Gastroesophageal sphincter (tissue), 4 donors: ENCODE measurements at regions not wholly inside any gene's neighbourhood (a gene's known extent, or its start where the extent isn't known, plus 50 kb on each side); places are given as distances from the start of the nearest gene placed in this dataset.

Source experiments
- ATAC-seq: fragments of 150-250 bp; one replicate; pipeline ENCODE4 v1.9.1; 2016; ENCODE audit warnings: mild to moderate bottlenecking, moderate library complexity
- H3K27ac ChIP-seq, 4 donors: fragments of 200-600 bp; sonication (generic) in 3 of 4; 1 replicate in 3 of 4; 2 replicates in 1 of 4; pipeline ENCODE4 v1.5.1; 2016 to 2019
- H3K27me3 ChIP-seq: fragments of 200-600 bp; sonication (generic); one replicate; pipeline ENCODE4 v1.5.1; 2019
- H3K36me3 ChIP-seq, 2 donors: fragments of 200-600 bp; sonication (generic); one replicate each; pipeline ENCODE4 v1.5.1; 2019; ENCODE audit warnings: control low read depth in 1 of 2
- H3K4me1 ChIP-seq, 3 donors: fragments of 200-600 bp; sonication (generic); 1 replicate in 2 of 3; 2 replicates in 1 of 3; pipeline ENCODE4 v1.5.1; 2016 to 2019; ENCODE audit warnings: control low read depth in 2 of 3
- H3K4me3 ChIP-seq, 2 donors: fragments of 200-600 bp; sonication (generic); one replicate each; pipeline ENCODE4 v1.5.1; 2019; ENCODE audit warnings: mild to moderate bottlenecking in 1 of 2, moderate library complexity in 1 of 2
- H3K9me3 ChIP-seq, 3 donors: fragments of 200-600 bp; sonication (generic); one replicate each; pipeline ENCODE4 v1.5.1; 2017 to 2019; ENCODE audit warnings: control low read depth in 2 of 3
- CTCF ChIP-seq, 4 experiments: fragments of 200-600 bp in 2 of 4; fragments of 450-650 bp in 2 of 4; sonication (generic) in 1 of 4; IDR thresholded peaks; one replicate each; pipeline ENCODE4 v1.5.1; 2017 to 2019; ENCODE audit warnings: antibody characterized with exemption in 4 of 4, mild to moderate bottlenecking in 2 of 4, moderate library complexity in 2 of 4
- EP300 ChIP-seq: sonication (generic); formaldehyde crosslinking; IDR thresholded peaks from one replicate; pipeline ENCODE4 v1.6.1; 2017; ENCODE audit warnings: antibody characterized with exemption, mild to moderate bottlenecking
- POLR2A ChIP-seq, 2 donors: fragments of 450-650 bp; IDR thresholded peaks; one replicate each; pipeline ENCODE4 v1.6.1; 2017; ENCODE audit warnings: antibody characterized with exemption in 2 of 2, mild to moderate bottlenecking in 2 of 2, moderate library complexity in 1 of 2
- POLR2AphosphoS5 ChIP-seq: sonication (generic); formaldehyde crosslinking; IDR thresholded peaks from one replicate; pipeline ENCODE4 v1.6.1; 2017; ENCODE audit warnings: antibody characterized with exemption
- WGBS, 2 donors: methylation state at CpG; one replicate each; pipeline ENCODE4 v1.1.5; 2018; ENCODE audit warnings: low coverage in 1 of 2; 5-methylcytosine and 5-hydroxymethylcytosine counted together

- TF ChIP-seq POLR2AphosphoS5, result no peak
- TF ChIP-seq CTCF (IDR thresholded peaks at IDR 0.05), result no peak
- TF ChIP-seq EP300, result no peak
- no peak for TF ChIP-seq POLR2A (IDR thresholded peaks at IDR 0.05)
- 53 to 62% methylated on average over 4 of the region's 4 CpGs for WGBS, 2 donors
- Histone ChIP-seq H3K27me3 (no peaks in the 10 kb centered on the region), H3K4me3 (no peak overlapping the region), H3K27ac (no peak overlapping the region), H3K36me3 (no peaks in the 10 kb centered on the region), H3K4me1 (no peaks in the 10 kb centered on the region), H3K9me3 (peaks cover 0 to 4% (median 0%) of the 10 kb centered on the region in 3 donors)
- ATAC-seq, result no peak
These were observed 244.2 kb upstream of the POM121L12 start for GRCh38 chr7:52791176-52791700.

- no peak overlapping the region for H3K4me3 ChIP-seq
- H3K36me3 ChIP-seq, result no peaks in the 10 kb centered on the region
- H3K27ac ChIP-seq, result no peak overlapping the region
- no peaks in the 10 kb centered on the region for H3K9me3 ChIP-seq
- no peak for TF ChIP-seq POLR2AphosphoS5
- TF ChIP-seq POLR2A (IDR thresholded peaks at IDR 0.05), result no peak
- no peak for TF ChIP-seq EP300
- TF ChIP-seq CTCF (IDR thresholded peaks at IDR 0.05), result no peak
- ATAC-seq, result no peak
- no peaks in the 10 kb centered on the region for H3K4me1 ChIP-seq
- H3K27me3 ChIP-seq, result no peaks in the 10 kb centered on the region
- 13 to 26% methylated on average over 3 of the region's 3 CpGs for WGBS, 2 donors
These were observed 249.3 kb upstream of the POM121L12 start for GRCh38 chr7:52786174-52786573.

GRCh38 chr7:52782348-52782747 is 253.1 kb upstream of the POM121L12 start:
- no peaks in the 10 kb centered on the region for H3K4me1 ChIP-seq
- no peaks in the 10 kb centered on the region for H3K9me3 ChIP-seq
- H3K4me3 ChIP-seq, result no peak overlapping the region
- TF ChIP-seq POLR2AphosphoS5 (no peak), POLR2A (IDR thresholded peaks at IDR 0.05) (no peak), EP300 (no peak), CTCF (IDR thresholded peaks at IDR 0.05) (no peak)
- H3K27ac ChIP-seq, result no peak overlapping the region
- no peaks in the 10 kb centered on the region for H3K27me3 ChIP-seq
- no peak for ATAC-seq
- H3K36me3 ChIP-seq, result no peaks in the 10 kb centered on the region
- WGBS, 2 donors, result 21 to 28% methylated on average over 3 to 5 of the region's 5 CpGs

- WGBS, 2 donors, result 84% methylated on average over 4 of the region's 4 CpGs
- Histone ChIP-seq H3K9me3 (no peaks in the 10 kb centered on the region), H3K4me1 (no peaks in the 10 kb centered on the region), H3K27me3 (no peaks in the 10 kb centered on the region), H3K36me3 (no peaks in the 10 kb centered on the region), H3K27ac (no peak overlapping the region), H3K4me3 (no peak overlapping the region)
- ATAC-seq, result no peak
- TF ChIP-seq POLR2AphosphoS5, result no peak
- TF ChIP-seq POLR2A (IDR thresholded peaks at IDR 0.05), result no peak
- TF ChIP-seq EP300, result no peak
- no peak for TF ChIP-seq CTCF (IDR thresholded peaks at IDR 0.05)
These were observed 254.2 kb upstream of the POM121L12 start for GRCh38 chr7:52781250-52781649.

GRCh38 chr7:52779004-52779403 is 256.4 kb upstream of the POM121L12 start:
- Histone ChIP-seq H3K36me3 (no peaks in the 10 kb centered on the region), H3K27me3 (no peaks in the 10 kb centered on the region), H3K4me1 (peaks cover 0 to 6% (median 0%) of the 10 kb centered on the region in 3 donors), H3K4me3 (no peak overlapping the region), H3K9me3 (no peaks in the 10 kb centered on the region), H3K27ac (no peak overlapping the region)
- ATAC-seq, result no peak
- no peak for TF ChIP-seq CTCF (IDR thresholded peaks at IDR 0.05)
- TF ChIP-seq POLR2A (IDR thresholded peaks at IDR 0.05), result no peak
- no peak for TF ChIP-seq POLR2AphosphoS5
- TF ChIP-seq EP300, result no peak
